Smooth muscle cell (in vitro differentiated cells): ENCODE measurements at regions not wholly inside any gene's neighbourhood (a gene's known extent, or its start where the extent isn't known, plus 50 kb on each side); places are given as distances from the start of the nearest gene placed in this dataset.
A peak's percentile ranks its signal among the peaks of the same experiment; 100 is the strongest.

ENCODE experiments used
- DNase-seq: peaks from one replicate; lab custom pipeline; 2025; ENCODE audit not compliant: unreplicated experiment; lab: John Stamatoyannopoulos, UW
- H2AFZ ChIP-seq: fragments of 200-600 bp; sonication (generic); 2 replicates; pipeline ENCODE4 v1.6.0; 2016; ENCODE audit warnings: antibody characterized with exemption, low read depth, mild to moderate bottlenecking
- H3F3A ChIP-seq: fragments of 200-600 bp; sonication (generic); 2 replicates; pipeline ENCODE4 v1.6.0; 2017; ENCODE audit warnings: antibody characterized with exemption, low read depth
- H3K27ac ChIP-seq: fragments of 200-600 bp; sonication (generic); 2 replicates; pipeline ENCODE4 v1.5.1; 2016; ENCODE audit warnings: low read depth, mild to moderate bottlenecking
- H3K27me3 ChIP-seq: fragments of 200-600 bp; sonication (generic); 2 replicates; pipeline ENCODE4 v1.6.1; 2016; ENCODE audit warnings: low read depth, mild to moderate bottlenecking
- H3K36me3 ChIP-seq: fragments of 200-600 bp; sonication (generic); 2 replicates; pipeline ENCODE4 v1.5.1; 2016; ENCODE audit warnings: low read depth
- H3K4me1 ChIP-seq: fragments of 200-600 bp; sonication (generic); 2 replicates; pipeline ENCODE4 v1.5.1; 2016; ENCODE audit warnings: low read depth
- H3K4me2 ChIP-seq: fragments of 200-600 bp; sonication (generic); 2 replicates; pipeline ENCODE4 v1.6.0; 2016; ENCODE audit warnings: mild to moderate bottlenecking
- H3K4me3 ChIP-seq: fragments of 200-600 bp; sonication (generic); 2 replicates; pipeline ENCODE4 v1.5.1; 2016; ENCODE audit warnings: mild to moderate bottlenecking
- H3K79me2 ChIP-seq: fragments of 200-600 bp; sonication (generic); 2 replicates; pipeline ENCODE4 v1.6.0; 2016; ENCODE audit warnings: low read depth, mild to moderate bottlenecking
- H3K9ac ChIP-seq: fragments of 200-600 bp; sonication (generic); 2 replicates; pipeline ENCODE4 v1.6.0; 2016; ENCODE audit warnings: low read depth
- H3K9me3 ChIP-seq: fragments of 200-600 bp; sonication (generic); replicated peaks from 2 replicates; pipeline ENCODE4 v1.5.1; 2016; ENCODE audit warnings: low read depth
- H4K20me1 ChIP-seq: fragments of 200-600 bp; sonication (generic); 2 replicates; pipeline ENCODE4 v1.6.0; 2016; ENCODE audit warnings: low read depth
- WGBS: methylation state at CpG from one replicate; pipeline ENCODE4 v1.1.7; 2016; ENCODE audit warnings: low lambda C conversion rate; 5-methylcytosine and 5-hydroxymethylcytosine counted together
- TF ChIP-seq, protein P1 (sequence below): fragments of 200-600 bp; sonication (generic); IDR thresholded peaks from 2 replicates; pipeline ENCODE4 v1.5.1; 2017; ENCODE audit warnings: borderline replicate concordance, mild to moderate bottlenecking, antibody characterized with exemption; ENCODE audit not compliant: insufficient read depth, poor library complexity, severe bottlenecking

DNA sequence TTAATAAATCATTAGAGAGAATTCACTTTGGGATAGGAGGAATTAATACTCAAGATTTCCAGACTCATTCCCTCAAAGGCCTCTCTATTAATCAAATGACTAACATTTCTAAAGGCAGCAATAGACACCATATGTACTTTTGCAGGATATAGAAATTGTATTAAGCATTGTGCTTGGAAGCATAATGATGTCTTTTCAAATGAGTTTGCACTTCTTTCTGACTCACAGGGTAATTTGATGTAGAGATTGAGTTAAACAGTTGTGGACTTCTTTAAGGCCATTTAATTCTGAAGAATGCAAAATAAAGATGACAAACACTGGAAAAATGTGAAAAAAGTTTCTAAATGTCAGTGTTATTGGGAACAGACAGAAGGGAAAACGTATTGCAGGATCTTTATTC, 63.4 kb upstream of the CSRP2 start:
- H3K79me2 ChIP-seq = no peaks in the 10 kb centered on the region
- H3F3A ChIP-seq = no peaks in the 10 kb centered on the region
- no peaks in the 10 kb centered on the region for H3K9me3 ChIP-seq
- H4K20me1 ChIP-seq = no peaks in the 10 kb centered on the region
- no peak overlapping the region for H3K9ac ChIP-seq
- no peaks in the 10 kb centered on the region for H3K27me3 ChIP-seq
- WGBS = 4% methylated on average over 1 of the region's 1 CpG
- H3K4me3 ChIP-seq = no peak overlapping the region
- TF ChIP-seq, protein P1, sequence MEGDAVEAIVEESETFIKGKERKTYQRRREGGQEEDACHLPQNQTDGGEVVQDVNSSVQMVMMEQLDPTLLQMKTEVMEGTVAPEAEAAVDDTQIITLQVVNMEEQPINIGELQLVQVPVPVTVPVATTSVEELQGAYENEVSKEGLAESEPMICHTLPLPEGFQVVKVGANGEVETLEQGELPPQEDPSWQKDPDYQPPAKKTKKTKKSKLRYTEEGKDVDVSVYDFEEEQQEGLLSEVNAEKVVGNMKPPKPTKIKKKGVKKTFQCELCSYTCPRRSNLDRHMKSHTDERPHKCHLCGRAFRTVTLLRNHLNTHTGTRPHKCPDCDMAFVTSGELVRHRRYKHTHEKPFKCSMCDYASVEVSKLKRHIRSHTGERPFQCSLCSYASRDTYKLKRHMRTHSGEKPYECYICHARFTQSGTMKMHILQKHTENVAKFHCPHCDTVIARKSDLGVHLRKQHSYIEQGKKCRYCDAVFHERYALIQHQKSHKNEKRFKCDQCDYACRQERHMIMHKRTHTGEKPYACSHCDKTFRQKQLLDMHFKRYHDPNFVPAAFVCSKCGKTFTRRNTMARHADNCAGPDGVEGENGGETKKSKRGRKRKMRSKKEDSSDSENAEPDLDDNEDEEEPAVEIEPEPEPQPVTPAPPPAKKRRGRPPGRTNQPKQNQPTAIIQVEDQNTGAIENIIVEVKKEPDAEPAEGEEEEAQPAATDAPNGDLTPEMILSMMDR = no peak
- H3K4me1 ChIP-seq = peaks cover 12% of the 10 kb centered on the region
- no peak for DNase-seq
- H3K27ac ChIP-seq = peak overlapping the region; percentile 62
- H3K4me2 ChIP-seq = peak overlapping the region; percentile 60
- H3K36me3 ChIP-seq = no peaks in the 10 kb centered on the region
- no peak overlapping the region for H2AFZ ChIP-seq

DNA sequence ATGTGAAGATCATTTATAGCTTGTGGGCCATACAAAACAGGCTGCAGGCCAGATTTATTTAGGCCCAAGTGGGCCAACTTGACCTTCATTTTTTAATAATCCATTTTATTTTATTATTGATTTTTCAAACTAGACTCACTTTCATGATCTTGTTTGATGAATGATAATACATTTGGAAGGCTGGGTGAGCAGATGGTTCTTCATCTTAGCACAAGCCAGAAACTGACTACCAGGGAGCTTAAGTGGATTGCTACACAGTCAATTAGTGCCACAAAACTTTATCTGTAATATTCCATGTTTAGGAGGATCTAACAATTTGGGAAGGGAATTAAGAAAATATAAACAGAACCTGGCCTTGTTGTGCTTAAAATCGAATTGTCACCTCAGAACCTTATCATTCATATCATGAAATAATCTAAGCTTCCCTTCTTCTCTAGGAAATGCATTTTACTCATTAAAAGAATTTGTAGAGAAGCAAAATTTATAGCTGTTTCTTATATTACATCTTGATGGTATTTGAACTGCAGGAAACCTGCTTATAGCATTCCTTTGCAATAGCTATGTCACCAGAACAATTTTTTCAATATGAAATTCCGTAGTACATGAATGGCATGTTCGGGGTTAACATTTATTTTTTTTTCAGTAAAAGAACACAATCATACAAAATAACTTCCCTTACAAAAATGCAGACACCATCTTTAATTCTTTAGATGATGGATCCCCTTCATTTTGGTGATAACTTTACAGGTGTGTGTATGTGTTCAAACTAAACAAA, 62.0 kb upstream of the CSRP2 start:
- Histone ChIP-seq H3K4me1 (peaks cover 12% of the 10 kb centered on the region), H3K4me3 (no peak overlapping the region), H3F3A (no peaks in the 10 kb centered on the region), H3K27me3 (no peaks in the 10 kb centered on the region), H4K20me1 (no peaks in the 10 kb centered on the region), H3K4me2 (no peak overlapping the region), H3K36me3 (no peaks in the 10 kb centered on the region), H3K9ac (no peak overlapping the region), H3K79me2 (no peaks in the 10 kb centered on the region), H3K27ac (no peak overlapping the region), H2AFZ (no peak overlapping the region), H3K9me3 (no peaks in the 10 kb centered on the region)
- TF ChIP-seq, protein P1 = no peak
- 83% methylated on average over 3 of the region's 3 CpGs for WGBS
- DNase-seq = no peak

DNA sequence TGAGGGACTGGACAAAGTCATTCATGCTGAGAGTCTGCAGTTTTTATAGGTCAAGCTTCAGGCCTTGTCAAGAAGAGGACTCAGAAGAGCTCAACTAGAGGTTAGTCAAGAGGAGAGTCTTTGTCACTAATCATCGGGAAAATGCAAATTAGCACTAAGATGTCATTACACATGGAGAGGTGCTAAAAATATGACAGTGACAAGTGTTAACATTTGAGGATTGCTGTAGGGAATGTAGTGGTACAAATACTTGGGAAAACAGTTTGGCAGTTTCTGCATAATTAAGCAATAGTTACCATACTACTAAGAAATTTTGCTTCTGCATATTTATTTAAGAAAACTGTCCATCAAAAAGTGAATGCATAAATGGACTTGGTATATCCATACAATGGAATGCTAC, 60.9 kb upstream of the CSRP2 start:
- no peaks in the 10 kb centered on the region for H3K27me3 ChIP-seq
- H3K9me3 ChIP-seq = no peaks in the 10 kb centered on the region
- DNase-seq = no peak
- TF ChIP-seq, protein P1 = no peak
- H3K9ac ChIP-seq = no peak overlapping the region
- H3K36me3 ChIP-seq = no peaks in the 10 kb centered on the region
- no peak overlapping the region for H3K4me2 ChIP-seq
- H3K4me1 ChIP-seq = peaks cover 12% of the 10 kb centered on the region
- WGBS = 68% methylated on average over 1 of the region's 1 CpG
- no peaks in the 10 kb centered on the region for H4K20me1 ChIP-seq
- no peak overlapping the region for H3K27ac ChIP-seq
- no peak overlapping the region for H3K4me3 ChIP-seq
- no peaks in the 10 kb centered on the region for H3F3A ChIP-seq
- H2AFZ ChIP-seq = no peak overlapping the region
- no peaks in the 10 kb centered on the region for H3K79me2 ChIP-seq
